HG02678 (cell line): ENCODE measurements at regions not wholly inside any gene's neighbourhood (a gene's known extent, or its start where the extent isn't known, plus 50 kb on each side); places are given as distances from the start of the nearest gene placed in this dataset.

Source experiments
- ATAC-seq: cut with Tn5 transposase; IDR thresholded peaks from one replicate; pipeline ENCODE4 v1.9.1; 2021; ENCODE audit warnings: mild to moderate bottlenecking, moderate library complexity; ENCODE audit not compliant: unreplicated experiment

DNA sequence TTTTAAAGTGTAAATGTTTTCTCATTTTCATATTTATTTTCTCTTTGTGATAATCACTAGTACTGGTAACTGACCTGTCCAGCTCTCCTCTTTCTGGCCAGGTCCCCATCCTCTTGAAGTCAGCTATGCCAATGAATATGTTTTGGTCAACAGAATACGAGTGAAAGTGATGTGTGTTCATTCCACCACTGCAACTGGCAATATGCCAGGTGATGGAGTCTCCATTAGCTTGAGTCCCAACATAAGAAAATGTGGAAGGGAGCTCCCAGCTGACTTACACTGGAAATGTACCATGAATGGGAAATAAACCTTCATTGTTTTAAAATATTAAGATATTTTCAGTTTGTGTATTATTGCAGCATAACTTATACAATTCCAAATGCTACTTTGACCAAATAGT is 75.8 kb downstream of the CCDC34 start:
- no peak for ATAC-seq

DNA sequence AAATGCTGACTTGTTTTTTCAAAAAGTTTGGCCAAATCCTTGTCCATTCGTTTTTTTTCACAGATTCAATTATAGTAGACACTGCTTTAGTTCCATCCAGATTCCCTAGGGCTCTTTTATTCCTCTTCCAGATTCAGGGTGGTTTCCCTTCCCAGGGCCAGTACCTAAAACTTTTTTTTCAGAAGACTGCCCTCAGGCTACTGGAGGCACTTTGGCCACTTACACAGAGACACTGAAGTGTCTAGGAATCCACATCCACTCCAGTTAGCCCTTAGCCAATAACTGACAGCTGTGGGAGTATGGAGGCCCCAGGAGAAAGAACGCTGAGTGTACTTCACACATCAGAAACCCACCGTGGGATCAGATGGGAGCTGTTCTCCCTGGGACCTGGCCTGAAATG is 77.3 kb downstream of the CCDC34 start:
- no peak for ATAC-seq

GRCh38 chr11:27282806-27283205 is 80.2 kb downstream of the CCDC34 start:
- no peak for ATAC-seq

DNA sequence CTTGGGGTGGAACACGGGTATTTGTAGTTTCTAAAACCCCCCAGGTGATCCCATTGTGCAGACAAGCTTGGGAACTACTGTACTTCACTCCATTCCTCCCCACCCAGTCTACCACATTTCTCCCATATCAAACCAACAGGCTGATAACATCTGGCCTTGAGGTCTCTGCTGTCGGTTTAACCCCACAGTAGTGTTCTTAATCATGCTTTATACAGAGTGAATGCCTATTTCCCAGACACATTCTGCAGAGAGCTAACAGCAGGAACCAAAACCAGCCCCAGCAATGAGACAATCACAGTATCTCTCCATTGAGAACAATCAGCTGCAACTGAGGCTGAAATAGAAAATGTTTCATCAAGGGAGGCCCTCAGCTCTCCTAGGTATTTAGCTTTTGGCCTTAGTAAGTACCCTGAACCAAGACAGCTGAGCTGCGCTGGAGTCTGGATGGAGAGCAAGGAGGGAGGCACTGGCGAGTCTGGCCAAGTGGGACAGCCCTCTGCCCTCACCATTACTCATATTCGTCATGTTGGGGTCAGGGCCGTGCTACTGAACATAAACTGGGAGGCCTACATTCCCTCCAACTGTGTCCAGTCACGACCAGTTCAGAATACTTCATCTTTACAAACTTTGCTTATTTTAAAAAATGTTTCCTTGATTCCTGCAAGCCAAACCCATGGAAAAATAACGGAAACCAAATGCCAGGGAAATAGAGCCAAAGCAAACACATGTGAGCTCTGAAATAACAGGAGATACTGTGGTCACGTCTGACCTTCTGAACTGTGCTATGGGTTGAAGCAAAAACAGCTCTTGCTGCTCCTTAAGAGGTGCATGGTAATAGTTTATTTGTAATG is 81.0 kb downstream of the CCDC34 start:
- no peak for ATAC-seq

DNA sequence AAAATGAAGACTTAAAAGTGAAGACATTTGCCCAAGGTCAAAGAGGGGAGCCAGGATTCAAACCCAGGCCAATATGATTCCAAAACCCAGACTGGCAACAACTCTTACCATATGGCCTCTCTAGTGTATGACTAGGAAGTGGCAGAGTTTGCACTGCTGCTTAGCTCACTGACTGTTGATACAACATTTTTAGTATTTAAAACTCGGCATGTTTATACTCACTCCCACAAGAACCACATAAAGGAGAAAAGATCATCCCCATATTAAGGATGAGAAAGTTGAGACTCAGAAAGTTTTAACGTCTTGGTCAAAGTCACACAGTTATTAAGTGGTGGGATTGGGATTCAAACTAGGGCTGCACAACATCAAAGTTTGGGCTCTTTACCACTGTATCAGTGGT is 81.7 kb downstream of the CCDC34 start:
- no peak for ATAC-seq

DNA sequence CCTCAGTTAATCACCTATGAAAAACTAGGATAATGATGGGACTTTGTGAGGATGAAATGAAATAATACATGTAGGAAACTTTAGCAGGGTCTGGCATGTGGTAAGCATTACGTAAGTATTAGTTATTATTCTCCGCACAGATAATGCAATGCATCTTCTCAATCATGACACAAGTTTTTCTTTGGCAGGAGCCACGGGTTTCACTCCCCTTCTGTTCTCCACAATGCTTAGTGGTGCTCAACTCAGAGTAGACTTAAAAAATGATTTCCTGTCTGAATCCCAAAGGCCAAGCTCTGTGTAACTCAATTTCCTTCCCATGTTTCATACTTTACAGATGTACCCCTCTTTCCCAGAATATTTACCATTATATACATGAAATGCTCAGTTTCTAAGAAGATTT is 82.9 kb downstream of the CCDC34 start:
- no peak for ATAC-seq

GRCh38 chr11:27279460-27279859 is 83.6 kb downstream of the CCDC34 start:
- ATAC-seq, result no peak

DNA sequence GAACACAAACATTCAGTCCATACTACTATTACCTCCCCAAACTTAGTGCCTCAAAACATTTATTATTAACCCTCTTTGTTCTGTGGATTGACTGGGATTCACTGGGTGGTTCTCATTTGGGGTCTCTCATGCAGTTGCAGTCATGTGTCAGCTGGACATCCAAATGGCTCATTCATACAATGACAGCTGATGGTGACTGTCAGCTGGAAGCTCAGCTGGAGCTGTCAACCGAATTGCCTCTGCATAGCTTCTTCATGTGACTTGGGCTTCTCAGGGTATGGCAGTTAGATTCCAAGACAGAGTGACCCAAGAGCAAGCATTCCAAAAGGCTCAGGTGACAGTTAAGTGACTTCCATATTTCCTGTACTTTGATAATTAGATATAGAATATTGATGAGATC is 85.2 kb downstream of the CCDC34 start:
- no peak for ATAC-seq

- no peak for ATAC-seq
Observed at GRCh38 chr11:27276141-27276540, 86.9 kb downstream of the CCDC34 start.

DNA sequence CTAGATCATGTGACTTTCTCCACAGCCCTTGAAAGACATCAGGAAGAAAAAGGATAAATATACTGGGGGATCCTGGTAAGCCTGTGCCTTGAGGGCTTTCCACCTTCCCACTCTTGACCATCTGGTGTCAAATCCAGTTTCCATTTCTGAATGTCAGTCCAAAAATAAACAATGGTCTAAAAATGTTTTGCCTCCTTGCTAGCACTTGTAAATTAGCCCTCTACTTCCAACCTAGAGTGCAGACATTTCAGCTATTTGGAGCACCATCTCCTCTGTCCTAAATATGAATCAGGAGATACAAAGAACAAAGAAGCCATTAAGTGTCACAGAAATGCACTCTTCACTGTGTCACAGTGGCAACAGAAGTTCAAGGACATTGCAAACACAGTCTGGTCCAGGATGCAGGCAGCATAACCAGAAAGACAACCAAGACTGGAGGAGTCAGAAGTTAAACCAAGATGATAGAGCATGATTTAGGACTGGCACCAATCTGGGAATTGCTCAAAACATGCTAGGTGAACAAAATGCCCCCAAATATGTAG is 88.1 kb downstream of the CCDC34 start:
- ATAC-seq, result no peak

DNA sequence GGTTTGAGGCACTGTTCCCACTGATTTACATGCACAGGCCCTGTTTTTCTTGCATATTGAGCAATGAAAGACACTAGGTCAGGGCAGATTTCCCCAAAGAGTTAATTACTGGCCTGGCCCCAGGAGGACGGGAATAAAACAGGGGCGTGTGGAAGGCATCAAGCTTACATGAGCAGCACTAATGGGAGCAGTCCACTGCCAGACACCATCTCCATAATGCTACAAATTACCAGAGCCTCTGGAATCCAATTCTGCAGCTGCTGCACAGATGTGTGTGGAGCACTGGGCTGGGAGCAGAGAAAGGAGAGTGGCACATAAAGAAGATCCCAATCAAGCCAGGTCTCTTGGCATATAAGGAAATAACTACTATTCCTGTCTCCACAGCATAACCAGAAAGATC is 96.9 kb downstream of the CCDC34 start:
- ATAC-seq, result no peak

DNA sequence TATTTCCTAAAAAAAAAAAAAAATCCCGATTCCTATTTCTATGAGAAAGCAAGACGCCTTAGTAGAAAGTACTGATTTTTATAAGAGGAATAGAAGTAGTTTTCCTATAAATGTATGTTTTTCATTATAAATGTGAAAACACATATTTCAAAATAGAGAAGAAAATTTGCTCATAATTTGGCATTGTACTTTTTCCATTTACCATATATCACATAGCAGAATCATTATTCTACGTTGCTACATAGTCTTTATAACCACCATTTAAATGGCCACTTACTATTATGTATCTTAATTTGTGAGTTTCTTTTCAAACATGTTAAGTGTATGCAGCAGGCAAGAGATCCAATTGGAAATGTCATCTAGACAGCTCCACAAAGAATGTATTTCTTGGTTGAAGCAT is 99.0 kb downstream of the CCDC34 start:
- no peak for ATAC-seq

- ATAC-seq, result no peak
Observed at GRCh38 chr11:27263046-27263445, 100.0 kb downstream of the CCDC34 start.

- ATAC-seq, result no peak
Observed at GRCh38 chr11:27255447-27255828, 107.6 kb downstream of the CCDC34 start.

GRCh38 chr11:27254744-27255446 is 108.1 kb downstream of the CCDC34 start:
- ATAC-seq, result no peak

GRCh38 chr11:27253224-27253623 is 109.8 kb downstream of the CCDC34 start:
- no peak for ATAC-seq

DNA sequence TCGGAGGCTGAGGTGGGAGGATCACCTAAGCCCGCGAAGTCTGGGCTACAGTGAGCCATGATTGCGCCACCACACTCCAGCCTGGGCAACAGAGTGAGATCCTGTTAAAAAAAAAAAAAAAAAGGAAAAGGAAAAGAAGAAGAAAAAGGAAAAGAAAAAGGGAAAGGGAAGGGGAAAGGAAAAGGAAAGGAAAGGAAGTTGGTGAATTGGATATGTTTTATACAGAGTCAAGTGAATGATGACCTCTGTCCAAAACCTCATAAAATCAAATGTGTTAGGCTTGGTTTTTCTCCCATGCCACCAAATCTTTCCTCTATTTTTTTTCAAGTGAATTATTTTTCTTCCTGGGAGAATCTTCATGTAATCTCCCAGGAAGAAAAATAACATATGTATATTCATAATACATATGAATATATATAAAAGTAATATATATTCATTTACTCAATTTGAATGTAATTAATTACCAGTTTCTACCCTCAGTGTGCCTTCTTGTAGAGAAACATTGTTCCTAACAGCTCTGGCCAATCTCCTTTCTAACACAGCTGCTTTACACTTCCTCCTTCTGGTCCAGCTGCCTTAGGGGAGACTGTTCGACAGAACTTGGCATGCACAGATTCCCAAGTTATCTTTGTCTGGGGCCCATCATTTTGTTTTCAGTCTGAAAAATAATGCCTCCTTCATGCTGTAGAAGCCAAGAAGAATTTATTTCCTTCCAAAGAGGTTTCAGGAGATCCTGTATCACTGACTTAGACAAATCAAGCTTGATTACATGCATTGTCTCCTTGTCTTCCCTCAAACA is 111.9 kb downstream of the CCDC34 start:
- ATAC-seq, result no peak

GRCh38 chr11:27248576-27249509 is 114.2 kb downstream of the CCDC34 start:
- ATAC-seq, result no peak

- no peak for ATAC-seq
Observed at GRCh38 chr11:27247660-27248059, 115.4 kb downstream of the CCDC34 start.

- ATAC-seq, result no peak
Observed at GRCh38 chr11:27246925-27247324, 116.1 kb downstream of the CCDC34 start.
